K562 (cell line): ENCODE measurements at regions not wholly inside any gene's neighbourhood (a gene's known extent, or its start where the extent isn't known, plus 50 kb on each side); places are given as distances from the start of the nearest gene placed in this dataset.

Experiments used
- ATAC-seq: fragments of 200-7000 bp; cut with Tn5 transposase; 3 replicates; pipeline ENCODE4 v1.9.1; 2020; ENCODE audit warnings: moderate library complexity
- BruUV-seq: library from RNA; stranded (reverse); fragments of 400-500 nt; replicated peaks from 2 replicates; lab custom pipeline; 2021; lab: Mats Ljungman, UMichigan
- CTCF ChIA-PET: fragments of 300-600 bp; formaldehyde crosslinking; extraction: SDS; loops from one replicate; lab custom pipeline; 2021; ENCODE audit warnings: low intra/inter-chr PET ratio; lab: Yijun Ruan, JAX
- POLR2A ChIA-PET: fragments of 300-600, 350-650 bp; sonication (Branson Sonifier 250); formaldehyde crosslinking; extraction: SDS; loops from one replicate; lab custom pipeline; 2021; ENCODE audit warnings: antibody characterized with exemption, inconsistent platforms; lab: Yijun Ruan, JAX
- DNase-seq, 4 experiments: peaks; one replicate each; pipeline versions ENCODE4 v3.0.0 to v3.0.0-alpha.2; 2011 to 2018; ENCODE audit warnings: low spot score in 3 of 4, mixed read lengths in 3 of 4; ENCODE audit errors: extremely low read depth in 1 of 4
- FAIRE-seq: peaks from 2 replicates; lab custom pipeline; 2011; peaks lifted over from hg19 to GRCh38; lab: Jason Lieb, UNC
- H2AFZ ChIP-seq: 2 replicates; pipeline ENCODE4 v1.6.0; 2011; ENCODE audit warnings: low read depth, low read length, control low read depth, inconsistent platforms
- H3K27ac ChIP-seq: fragments of 200-600 bp; 3 replicates; pipeline ENCODE4 v1.8.0; 2011; ENCODE audit warnings: low read depth, mild to moderate bottlenecking, control low read depth, inconsistent platforms, low read length, moderate library complexity, mixed read lengths; ENCODE audit errors: extremely low read depth
- H3K27me3 ChIP-seq, 2 experiments: fragments of 300-600 bp in 1 of 2; 2 replicates in 1 of 2; 3 replicates in 1 of 2; pipeline versions ENCODE4 v1.6.0 to v1.8.0; 2011; ENCODE audit warnings: inconsistent platforms in 2 of 2, low read length in 2 of 2, mild to moderate bottlenecking in 1 of 2, mixed read lengths in 1 of 2, moderate library complexity in 1 of 2; ENCODE audit not compliant: control insufficient read depth in 2 of 2, insufficient read depth in 2 of 2
- H3K36me3 ChIP-seq: fragments of 300-600 bp; 3 replicates; pipeline ENCODE4 v1.8.0; 2011; ENCODE audit warnings: mild to moderate bottlenecking, low read length, inconsistent platforms; ENCODE audit not compliant: control insufficient read depth, insufficient read depth
- H3K4me1 ChIP-seq, 2 experiments: fragments of 200-600 bp in 1 of 2; replicated peaks in 1 of 2; 2 replicates in 1 of 2; 3 replicates in 1 of 2; pipeline versions ENCODE4 v1.5.1 to v1.8.0; 2011; ENCODE audit warnings: inconsistent platforms in 2 of 2, low read length in 2 of 2, mild to moderate bottlenecking in 1 of 2, mixed read lengths in 1 of 2, moderate library complexity in 1 of 2; ENCODE audit not compliant: control insufficient read depth in 2 of 2, insufficient read depth in 2 of 2
- H3K4me2 ChIP-seq: 2 replicates; pipeline ENCODE4 v1.6.1; 2011; ENCODE audit warnings: low read length, control low read depth, inconsistent platforms, mixed read lengths; ENCODE audit not compliant: insufficient read depth
- H3K4me3 ChIP-seq: fragments of 200-600 bp; sonication (generic), shearing (Covaris generic); 2 replicates; pipeline ENCODE4 v1.5.1; 2016; ENCODE audit warnings: control low read depth, inconsistent platforms
- H3K79me2 ChIP-seq: fragments of 200-600 bp; 3 replicates; pipeline ENCODE4 v1.8.0; 2011; ENCODE audit warnings: low read length, inconsistent platforms; ENCODE audit not compliant: control insufficient read depth, insufficient read depth
- H3K9ac ChIP-seq, 2 experiments: 2 replicates each; pipeline versions ENCODE4 v1.6.0 to v1.6.1; 2011; ENCODE audit warnings: low read depth in 2 of 2, low read length in 2 of 2, control low read depth in 1 of 2, inconsistent platforms in 1 of 2, mild to moderate bottlenecking in 1 of 2, mixed read lengths in 1 of 2; ENCODE audit not compliant: insufficient read depth in 1 of 2
- H3K9me1 ChIP-seq: one replicate; pipeline ENCODE4 v1.6.0; 2011; ENCODE audit warnings: inconsistent platforms, mild to moderate bottlenecking, low read length, moderate library complexity; ENCODE audit not compliant: control insufficient read depth, insufficient read depth
- H3K9me3 ChIP-seq: replicated peaks from 2 replicates; pipeline ENCODE4 v1.5.1; 2011; ENCODE audit warnings: low read depth, low read length, inconsistent platforms; ENCODE audit not compliant: control insufficient read depth, insufficient read depth
- H4K20me1 ChIP-seq: replicated peaks from 2 replicates; pipeline ENCODE4 v1.6.1; 2011; ENCODE audit warnings: low read length, inconsistent platforms, mixed read lengths; ENCODE audit not compliant: control insufficient read depth, insufficient read depth
- DPF2 ChIP-seq: fragments of 450-650 bp; IDR thresholded peaks from 2 replicates; pipeline ENCODE4 v1.6.1; 2016
- MTA3 ChIP-seq: fragments of 450-650 bp; formaldehyde crosslinking; IDR thresholded peaks from 2 replicates; pipeline ENCODE4 v1.6.1; 2017; ENCODE audit warnings: mild to moderate bottlenecking, borderline replicate concordance
- RBM17 ChIP-seq: fragments of 200-400 bp; formaldehyde crosslinking; IDR thresholded peaks from 2 replicates; pipeline ENCODE4 v1.6.1; 2017; ENCODE audit warnings: low read depth, mild to moderate bottlenecking, low read length, borderline replicate concordance
- RFX7 ChIP-seq: fragments of 250-450 bp; sonication (Bioruptor Pico); IDR thresholded peaks from 2 replicates; pipeline ENCODE4 v1.5.1; 2021; ENCODE audit warnings: mild to moderate bottlenecking
- SRSF9 ChIP-seq: fragments of 200-400 bp; formaldehyde crosslinking; IDR thresholded peaks from 2 replicates; pipeline ENCODE4 v1.6.1; 2017; ENCODE audit warnings: low read depth, low read length, borderline replicate concordance
- YBX1 ChIP-seq: fragments of 450-650 bp; IDR thresholded peaks from 2 replicates; pipeline ENCODE4 v1.7.1; 2016; ENCODE audit warnings: mild to moderate bottlenecking
- ZNF12 ChIP-seq: sonication (generic); formaldehyde crosslinking; IDR thresholded peaks from 2 replicates; pipeline ENCODE4 v1.4.0; 2020; ENCODE audit warnings: mild to moderate bottlenecking, missing genetic modification reagents
- ZNF175 ChIP-seq: fragments of 200-800 bp; sonication (Bioruptor generic); IDR thresholded peaks from 2 replicates; pipeline ENCODE4 v1.6.1; 2016; ENCODE audit warnings: low read depth, mild to moderate bottlenecking, missing genetic modification characterization, missing compliant biosample characterization
- ZZZ3 ChIP-seq: fragments of 450-650 bp; IDR thresholded peaks from 2 replicates; pipeline ENCODE4 v1.6.1; 2016; ENCODE audit warnings: antibody characterized with exemption, mild to moderate bottlenecking, moderate library complexity
- WGBS: fragments of 100-300 bp; shearing (Covaris generic); methylation state at CpG from one replicate; pipeline ENCODE4 v1.1.6; 2016; ENCODE audit warnings: low coverage, mixed read lengths; ENCODE audit not compliant: insufficient coverage; ENCODE audit errors: missing lambda C conversion rate; 5-methylcytosine and 5-hydroxymethylcytosine counted together
- in situ Hi-C: fragments of 300-500 bp; cut with MboI; formaldehyde crosslinking; loops from 4 replicates; pipeline ENCODE4 v1.15.0; 2018; ENCODE audit warnings: inconsistent platforms, mixed read lengths
- intact Hi-C: fragments of 100-400 bp; cut with micrococcal nuclease; formaldehyde crosslinking; loops from 2 replicates; pipeline ENCODE4 v1.14.2; 2022
- TF ChIP-seq, protein P1 (sequence below): fragments of 250-450 bp; sonication (Bioruptor Pico); IDR thresholded peaks from 2 replicates; pipeline ENCODE4 v1.5.0; 2021; ENCODE audit warnings: mild to moderate bottlenecking, borderline replicate concordance
- TF ChIP-seq, protein P2 (sequence below): fragments of 450-650 bp; formaldehyde crosslinking; IDR thresholded peaks from 2 replicates; pipeline ENCODE4 v1.4.0; 2022; ENCODE audit warnings: missing genetic modification characterization
- TF ChIP-seq, protein P3 (sequence below): sonication (generic); formaldehyde crosslinking; IDR thresholded peaks from 2 replicates; pipeline ENCODE4 v1.8.1; 2022; ENCODE audit warnings: missing genetic modification reagents
- TF ChIP-seq, protein P4 (sequence below): sonication (generic); formaldehyde crosslinking; IDR thresholded peaks from 2 replicates; pipeline ENCODE4 v1.8.0; 2023; ENCODE audit warnings: mild to moderate bottlenecking, missing genetic modification reagents

DNA sequence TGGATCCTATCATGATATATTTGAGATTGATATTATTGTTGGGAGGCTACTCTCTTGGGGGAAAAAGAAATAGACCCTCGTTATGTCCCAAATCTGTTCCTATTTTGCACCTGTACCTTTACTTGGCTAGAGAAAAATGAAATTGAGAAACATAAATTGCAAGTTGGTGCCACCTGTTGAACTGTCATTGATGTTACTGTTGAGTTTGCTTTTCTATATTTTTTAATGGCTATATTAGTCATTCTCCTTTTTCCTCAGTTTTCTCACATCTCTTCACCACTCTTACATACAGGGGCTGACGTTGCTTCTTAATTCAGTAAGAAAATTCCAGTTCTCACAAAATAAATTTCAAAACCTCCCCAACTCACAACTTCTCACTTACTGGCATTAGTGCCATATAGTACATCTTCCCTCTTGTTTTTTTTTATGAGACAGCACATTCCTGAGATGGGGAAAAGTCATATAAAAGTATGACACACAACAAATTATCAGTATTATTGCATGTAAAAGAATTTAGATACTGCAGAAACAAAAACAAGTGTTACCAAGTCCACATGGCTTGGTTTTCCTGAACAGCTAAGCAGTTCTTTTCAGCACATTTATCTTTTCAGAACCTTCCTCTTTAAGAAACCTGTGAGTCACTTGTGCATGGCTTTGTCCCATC, 348.3 kb upstream of the DSEL start:
- no peaks in the 10 kb centered on the region for H4K20me1 ChIP-seq
- no TSS peak for BruUV-seq
- H3K9ac ChIP-seq, result no peak overlapping the region
- WGBS, result 0% methylated on average over 2 of the region's 2 CpGs
- CTCF ChIA-PET, result no interaction called here
- POLR2A ChIA-PET, result no interaction called here
- intact Hi-C loops (no loop called here), in situ Hi-C loops (no loop called here)
- no peak overlapping the region for H3K27ac ChIP-seq
- no peaks in the 10 kb centered on the region for H3K27me3 ChIP-seq
- FAIRE-seq (no peak), ATAC-seq (no peak), DNase-seq (no peak)
- no peaks in the 10 kb centered on the region for H3K9me1 ChIP-seq
- H3K4me3 ChIP-seq, result no peak overlapping the region
- no peaks in the 10 kb centered on the region for H3K4me1 ChIP-seq
- H2AFZ ChIP-seq, result no peak overlapping the region
- H3K36me3 ChIP-seq, result no peaks in the 10 kb centered on the region
- H3K79me2 ChIP-seq, result no peaks in the 10 kb centered on the region
- no peaks in the 10 kb centered on the region for H3K9me3 ChIP-seq
- H3K4me2 ChIP-seq, result no peak overlapping the region
- TF ChIP-seq MTA3 (no peak), ZZZ3 (no peak), SRSF9 (no peak), RFX7 (no peak), ZNF175 (no peak), ZNF12 (CRISPR knock-in tag) (no peak), RBM17 (no peak), DPF2 (no peak), YBX1 (no peak)
- TF ChIP-seq, protein P1, sequence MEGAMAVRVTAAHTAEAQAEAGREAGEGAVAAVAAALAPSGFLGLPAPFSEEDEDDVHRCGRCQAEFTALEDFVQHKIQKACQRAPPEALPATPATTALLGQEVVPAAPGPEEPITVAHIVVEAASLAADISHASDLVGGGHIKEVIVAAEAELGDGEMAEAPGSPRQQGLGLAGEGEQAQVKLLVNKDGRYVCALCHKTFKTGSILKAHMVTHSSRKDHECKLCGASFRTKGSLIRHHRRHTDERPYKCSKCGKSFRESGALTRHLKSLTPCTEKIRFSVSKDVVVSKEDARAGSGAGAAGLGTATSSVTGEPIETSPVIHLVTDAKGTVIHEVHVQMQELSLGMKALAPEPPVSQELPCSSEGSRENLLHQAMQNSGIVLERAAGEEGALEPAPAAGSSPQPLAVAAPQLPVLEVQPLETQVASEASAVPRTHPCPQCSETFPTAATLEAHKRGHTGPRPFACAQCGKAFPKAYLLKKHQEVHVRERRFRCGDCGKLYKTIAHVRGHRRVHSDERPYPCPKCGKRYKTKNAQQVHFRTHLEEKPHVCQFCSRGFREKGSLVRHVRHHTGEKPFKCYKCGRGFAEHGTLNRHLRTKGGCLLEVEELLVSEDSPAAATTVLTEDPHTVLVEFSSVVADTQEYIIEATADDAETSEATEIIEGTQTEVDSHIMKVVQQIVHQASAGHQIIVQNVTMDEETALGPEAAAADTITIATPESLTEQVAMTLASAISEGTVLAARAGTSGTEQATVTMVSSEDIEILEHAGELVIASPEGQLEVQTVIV (CRISPR knock-in tag), result no peak
- TF ChIP-seq, protein P2, sequence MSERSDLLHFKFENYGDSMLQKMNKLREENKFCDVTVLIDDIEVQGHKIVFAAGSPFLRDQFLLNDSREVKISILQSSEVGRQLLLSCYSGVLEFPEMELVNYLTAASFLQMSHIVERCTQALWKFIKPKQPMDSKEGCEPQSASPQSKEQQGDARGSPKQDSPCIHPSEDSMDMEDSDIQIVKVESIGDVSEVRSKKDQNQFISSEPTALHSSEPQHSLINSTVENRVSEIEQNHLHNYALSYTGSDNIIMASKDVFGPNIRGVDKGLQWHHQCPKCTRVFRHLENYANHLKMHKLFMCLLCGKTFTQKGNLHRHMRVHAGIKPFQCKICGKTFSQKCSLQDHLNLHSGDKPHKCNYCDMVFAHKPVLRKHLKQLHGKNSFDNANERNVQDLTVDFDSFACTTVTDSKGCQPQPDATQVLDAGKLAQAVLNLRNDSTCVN (CRISPR knock-in tag), result no peak
- TF ChIP-seq, protein P3, sequence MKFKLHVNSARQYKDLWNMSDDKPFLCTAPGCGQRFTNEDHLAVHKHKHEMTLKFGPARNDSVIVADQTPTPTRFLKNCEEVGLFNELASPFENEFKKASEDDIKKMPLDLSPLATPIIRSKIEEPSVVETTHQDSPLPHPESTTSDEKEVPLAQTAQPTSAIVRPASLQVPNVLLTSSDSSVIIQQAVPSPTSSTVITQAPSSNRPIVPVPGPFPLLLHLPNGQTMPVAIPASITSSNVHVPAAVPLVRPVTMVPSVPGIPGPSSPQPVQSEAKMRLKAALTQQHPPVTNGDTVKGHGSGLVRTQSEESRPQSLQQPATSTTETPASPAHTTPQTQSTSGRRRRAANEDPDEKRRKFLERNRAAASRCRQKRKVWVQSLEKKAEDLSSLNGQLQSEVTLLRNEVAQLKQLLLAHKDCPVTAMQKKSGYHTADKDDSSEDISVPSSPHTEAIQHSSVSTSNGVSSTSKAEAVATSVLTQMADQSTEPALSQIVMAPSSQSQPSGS (CRISPR knock-in tag), result no peak
- TF ChIP-seq, protein P4, sequence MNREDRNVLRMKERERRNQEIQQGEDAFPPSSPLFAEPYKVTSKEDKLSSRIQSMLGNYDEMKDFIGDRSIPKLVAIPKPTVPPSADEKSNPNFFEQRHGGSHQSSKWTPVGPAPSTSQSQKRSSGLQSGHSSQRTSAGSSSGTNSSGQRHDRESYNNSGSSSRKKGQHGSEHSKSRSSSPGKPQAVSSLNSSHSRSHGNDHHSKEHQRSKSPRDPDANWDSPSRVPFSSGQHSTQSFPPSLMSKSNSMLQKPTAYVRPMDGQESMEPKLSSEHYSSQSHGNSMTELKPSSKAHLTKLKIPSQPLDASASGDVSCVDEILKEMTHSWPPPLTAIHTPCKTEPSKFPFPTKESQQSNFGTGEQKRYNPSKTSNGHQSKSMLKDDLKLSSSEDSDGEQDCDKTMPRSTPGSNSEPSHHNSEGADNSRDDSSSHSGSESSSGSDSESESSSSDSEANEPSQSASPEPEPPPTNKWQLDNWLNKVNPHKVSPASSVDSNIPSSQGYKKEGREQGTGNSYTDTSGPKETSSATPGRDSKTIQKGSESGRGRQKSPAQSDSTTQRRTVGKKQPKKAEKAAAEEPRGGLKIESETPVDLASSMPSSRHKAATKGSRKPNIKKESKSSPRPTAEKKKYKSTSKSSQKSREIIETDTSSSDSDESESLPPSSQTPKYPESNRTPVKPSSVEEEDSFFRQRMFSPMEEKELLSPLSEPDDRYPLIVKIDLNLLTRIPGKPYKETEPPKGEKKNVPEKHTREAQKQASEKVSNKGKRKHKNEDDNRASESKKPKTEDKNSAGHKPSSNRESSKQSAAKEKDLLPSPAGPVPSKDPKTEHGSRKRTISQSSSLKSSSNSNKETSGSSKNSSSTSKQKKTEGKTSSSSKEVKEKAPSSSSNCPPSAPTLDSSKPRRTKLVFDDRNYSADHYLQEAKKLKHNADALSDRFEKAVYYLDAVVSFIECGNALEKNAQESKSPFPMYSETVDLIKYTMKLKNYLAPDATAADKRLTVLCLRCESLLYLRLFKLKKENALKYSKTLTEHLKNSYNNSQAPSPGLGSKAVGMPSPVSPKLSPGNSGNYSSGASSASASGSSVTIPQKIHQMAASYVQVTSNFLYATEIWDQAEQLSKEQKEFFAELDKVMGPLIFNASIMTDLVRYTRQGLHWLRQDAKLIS (CRISPR knock-in tag), result no peak
